Bronchial epithelial cell (primary cell): ENCODE measurements at regions not wholly inside any gene's neighbourhood (a gene's known extent, or its start where the extent isn't known, plus 50 kb on each side); places are given as distances from the start of the nearest gene placed in this dataset.
A peak's percentile ranks its signal among the peaks of the same experiment; 100 is the strongest.

Source experiments
- DNase-seq: peaks from one replicate; pipeline ENCODE4 v3.0.0-alpha.2; 2010; ENCODE audit warnings: low read depth
- FAIRE-seq: peaks from 2 replicates; lab custom pipeline; 2011; peaks lifted over from hg19 to GRCh38; lab: Jason Lieb, UNC
- H3K27me3 ChIP-seq: 2 replicates; pipeline ENCODE4 v1.5.1; 2011; ENCODE audit warnings: low read length; ENCODE audit not compliant: control insufficient read depth, insufficient read depth
- H3K36me3 ChIP-seq: 2 replicates; pipeline ENCODE4 v1.5.1; 2011; ENCODE audit warnings: low read length; ENCODE audit not compliant: control insufficient read depth, insufficient read depth
- H3K4me3 ChIP-seq: 2 replicates; pipeline ENCODE4 v1.5.1; 2011; ENCODE audit warnings: mild to moderate bottlenecking, low read depth, low read length, control low read depth
- TF ChIP-seq, protein P1 (sequence below): IDR thresholded peaks from 2 replicates; pipeline ENCODE4 v1.5.1; 2011; ENCODE audit warnings: mild to moderate bottlenecking, moderate library complexity, low read length, control low read depth, inconsistent platforms; ENCODE audit not compliant: insufficient read depth, severe bottlenecking

DNA sequence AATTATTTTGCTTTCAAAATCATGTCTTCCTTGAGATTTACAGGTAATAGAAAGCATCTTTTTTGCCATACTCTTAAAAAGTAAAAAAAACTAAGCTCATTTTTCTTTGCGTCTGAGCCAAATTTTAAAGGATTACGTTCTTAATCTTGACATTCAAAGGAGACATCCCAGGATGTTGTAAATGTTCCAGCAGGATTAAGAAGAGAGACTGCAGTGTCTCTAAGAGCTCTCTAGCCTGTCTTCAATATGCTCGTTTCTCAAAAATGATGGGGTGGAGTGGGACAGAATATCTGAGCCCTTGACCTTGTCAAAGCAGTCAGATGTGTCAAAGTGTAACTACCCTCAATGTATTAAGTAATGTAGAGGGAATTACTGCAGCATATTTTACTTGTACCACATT lies 363.3 kb downstream of the PCDH7 start:
- Histone ChIP-seq H3K4me3 (no peak overlapping the region), H3K27me3 (no peaks in the 10 kb centered on the region), H3K36me3 (no peaks in the 10 kb centered on the region)
- TF ChIP-seq, protein P1, sequence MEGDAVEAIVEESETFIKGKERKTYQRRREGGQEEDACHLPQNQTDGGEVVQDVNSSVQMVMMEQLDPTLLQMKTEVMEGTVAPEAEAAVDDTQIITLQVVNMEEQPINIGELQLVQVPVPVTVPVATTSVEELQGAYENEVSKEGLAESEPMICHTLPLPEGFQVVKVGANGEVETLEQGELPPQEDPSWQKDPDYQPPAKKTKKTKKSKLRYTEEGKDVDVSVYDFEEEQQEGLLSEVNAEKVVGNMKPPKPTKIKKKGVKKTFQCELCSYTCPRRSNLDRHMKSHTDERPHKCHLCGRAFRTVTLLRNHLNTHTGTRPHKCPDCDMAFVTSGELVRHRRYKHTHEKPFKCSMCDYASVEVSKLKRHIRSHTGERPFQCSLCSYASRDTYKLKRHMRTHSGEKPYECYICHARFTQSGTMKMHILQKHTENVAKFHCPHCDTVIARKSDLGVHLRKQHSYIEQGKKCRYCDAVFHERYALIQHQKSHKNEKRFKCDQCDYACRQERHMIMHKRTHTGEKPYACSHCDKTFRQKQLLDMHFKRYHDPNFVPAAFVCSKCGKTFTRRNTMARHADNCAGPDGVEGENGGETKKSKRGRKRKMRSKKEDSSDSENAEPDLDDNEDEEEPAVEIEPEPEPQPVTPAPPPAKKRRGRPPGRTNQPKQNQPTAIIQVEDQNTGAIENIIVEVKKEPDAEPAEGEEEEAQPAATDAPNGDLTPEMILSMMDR, result no peak
- DNase-seq (no peak), FAIRE-seq (no peak)

DNA sequence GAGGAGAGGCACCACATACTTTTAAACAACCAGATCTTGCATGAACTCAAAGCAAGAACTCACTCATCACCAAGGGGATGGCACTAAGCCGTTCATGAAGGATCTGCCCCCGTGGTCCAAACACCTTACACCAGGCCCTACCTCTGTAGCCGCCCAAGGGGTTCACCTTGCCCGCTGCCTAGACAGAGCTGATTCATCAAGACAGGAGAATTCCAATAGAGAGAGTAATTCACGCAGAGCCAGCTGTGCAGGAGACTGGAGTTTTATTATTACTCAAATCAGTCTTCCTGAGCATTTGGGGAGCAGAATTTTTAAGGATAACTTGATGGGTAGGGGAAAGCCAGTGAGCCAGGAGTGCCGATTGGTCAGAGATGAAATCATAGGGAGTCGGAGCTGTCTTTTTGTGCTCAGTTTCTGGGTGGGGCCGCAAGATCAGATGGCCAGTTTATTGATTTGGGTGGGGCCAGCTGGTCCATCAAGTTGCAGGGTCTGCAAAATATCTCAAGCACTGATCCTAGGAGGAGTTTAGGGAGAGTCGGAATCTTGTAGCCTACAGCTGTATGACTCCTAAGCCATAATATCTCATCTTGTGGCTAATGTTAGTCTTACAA lies 364.7 kb downstream of the PCDH7 start:
- TF ChIP-seq, protein P1, result no peak
- no peaks in the 10 kb centered on the region for H3K36me3 ChIP-seq
- FAIRE-seq, result no peak
- peak; percentile 42 for DNase-seq
- no peaks in the 10 kb centered on the region for H3K27me3 ChIP-seq
- no peak overlapping the region for H3K4me3 ChIP-seq

DNA sequence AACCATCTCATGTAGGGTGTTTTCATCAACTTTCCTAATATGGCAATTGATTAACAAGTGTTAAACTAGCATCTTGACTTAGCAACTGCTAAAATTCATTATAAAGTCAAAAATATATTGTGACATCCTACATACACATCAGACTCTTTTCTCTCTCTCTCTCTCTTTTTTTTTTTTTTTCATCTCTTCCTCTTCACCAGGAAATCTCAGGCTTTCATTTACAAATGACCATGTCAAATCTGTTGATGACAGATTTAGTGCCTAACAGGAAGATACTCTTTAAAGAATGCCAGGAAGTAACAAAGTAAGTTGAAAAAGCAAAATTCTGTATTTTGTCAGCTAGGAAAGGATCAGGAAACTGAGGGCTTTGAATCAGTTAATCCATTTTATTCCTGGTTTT lies 365.5 kb downstream of the PCDH7 start:
- DNase-seq, result no peak
- Histone ChIP-seq H3K36me3 (no peaks in the 10 kb centered on the region), H3K4me3 (no peak overlapping the region), H3K27me3 (no peaks in the 10 kb centered on the region)
- FAIRE-seq, result no peak
- TF ChIP-seq, protein P1, result no peak

DNA sequence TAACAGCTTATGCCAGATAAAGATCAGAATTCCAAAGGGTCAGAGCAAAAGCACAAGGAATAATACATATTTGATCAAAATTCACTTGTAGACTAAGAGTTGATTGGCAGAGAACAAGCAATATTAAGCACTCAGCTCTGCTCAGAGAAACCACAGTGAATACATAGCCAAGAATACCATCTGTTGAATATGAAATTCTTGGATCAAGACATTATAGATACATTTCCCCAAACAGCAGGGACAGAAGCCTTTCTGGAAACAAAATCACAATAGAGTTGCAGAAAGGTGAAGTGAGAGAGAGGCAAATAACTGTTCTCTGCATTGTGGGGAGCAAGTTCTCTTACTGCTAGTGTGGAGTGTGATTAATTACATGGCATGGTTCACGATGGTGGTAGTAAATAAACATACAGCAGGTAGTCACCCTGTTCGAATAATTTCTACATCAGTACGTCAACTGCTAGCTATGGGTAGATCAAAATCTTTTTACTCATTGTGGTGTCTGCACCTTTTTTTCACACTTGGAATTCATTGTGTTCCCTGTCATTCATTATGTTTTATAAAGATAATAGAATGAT lies 366.7 kb downstream of the PCDH7 start:
- no peak for FAIRE-seq
- no peaks in the 10 kb centered on the region for H3K36me3 ChIP-seq
- TF ChIP-seq, protein P1, result no peak
- no peaks in the 10 kb centered on the region for H3K27me3 ChIP-seq
- H3K4me3 ChIP-seq, result no peak overlapping the region
- no peak for DNase-seq

DNA sequence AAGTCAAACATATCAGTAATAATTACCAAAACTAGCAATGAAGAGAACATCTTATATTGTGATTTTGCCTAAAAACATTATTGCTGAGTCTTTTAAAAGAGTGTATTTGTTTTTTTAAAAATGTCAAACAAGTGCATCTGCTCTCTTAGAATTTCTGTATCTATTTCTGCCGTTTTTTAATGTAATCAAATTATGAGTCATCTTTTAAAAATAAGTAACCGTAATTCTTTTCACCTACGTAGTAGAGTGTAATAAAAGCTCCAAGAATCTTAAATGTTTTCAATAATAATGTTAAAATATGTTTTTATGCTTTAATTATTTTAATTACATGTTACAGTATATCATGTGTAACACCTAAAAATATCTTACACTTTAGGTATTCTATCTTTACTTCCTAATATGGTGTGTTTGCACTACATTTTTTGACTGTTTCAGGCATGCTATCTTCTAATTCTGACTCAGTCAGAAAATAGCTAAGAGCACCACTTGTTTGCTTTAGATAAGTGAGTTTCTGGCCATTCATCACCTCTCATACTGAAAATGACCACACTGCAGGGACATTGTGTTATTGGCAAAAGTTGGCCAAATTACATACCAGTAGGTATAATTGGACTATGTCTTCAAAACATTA lies 368.5 kb downstream of the PCDH7 start:
- H3K27me3 ChIP-seq, result no peaks in the 10 kb centered on the region
- no peak for FAIRE-seq
- no peak overlapping the region for H3K4me3 ChIP-seq
- DNase-seq, result peak; percentile 79
- TF ChIP-seq, protein P1, result no peak
- no peaks in the 10 kb centered on the region for H3K36me3 ChIP-seq
